AG09319 (cell line): ENCODE measurements at regions not wholly inside any gene's neighbourhood (a gene's known extent, or its start where the extent isn't known, plus 50 kb on each side); places are given as distances from the start of the nearest gene placed in this dataset.

Source experiments
- DNase-seq: peaks from one replicate; pipeline ENCODE4 v3.0.0-alpha.2; 2010; ENCODE audit warnings: low read depth; ENCODE audit errors: extremely low read depth
- CTCF ChIP-seq: IDR thresholded peaks from 2 replicates; pipeline ENCODE4 v1.5.1; 2011; ENCODE audit warnings: low read depth, mild to moderate bottlenecking, inconsistent platforms, low read length, moderate library complexity

GRCh38 chr10:123422261-123422660, 243.9 kb upstream of the GPR26 start:
- no peak for DNase-seq
- no peak for TF ChIP-seq CTCF

GRCh38 chr10:123424537-123424936, 241.6 kb upstream of the GPR26 start:
- DNase-seq, result no peak
- TF ChIP-seq CTCF, result no peak

- no peak for TF ChIP-seq CTCF
- no peak for DNase-seq
Measured at GRCh38 chr10:123425680-123426079, 240.5 kb upstream of the GPR26 start.

GRCh38 chr10:123427165-123427786, 238.9 kb upstream of the GPR26 start:
- no peak for TF ChIP-seq CTCF
- no peak for DNase-seq

GRCh38 chr10:123428391-123428790, 237.8 kb upstream of the GPR26 start:
- no peak for TF ChIP-seq CTCF
- DNase-seq, result no peak

- TF ChIP-seq CTCF, result no peak
- no peak for DNase-seq
Measured at GRCh38 chr10:123429706-123430221, 236.4 kb upstream of the GPR26 start.

GRCh38 chr10:123433539-123433938, 232.6 kb upstream of the GPR26 start:
- no peak for TF ChIP-seq CTCF
- no peak for DNase-seq
